Lower leg skin (tissue), 4 donors: ENCODE measurements at regions not wholly inside any gene's neighbourhood (a gene's known extent, or its start where the extent isn't known, plus 50 kb on each side); places are given as distances from the start of the nearest gene placed in this dataset.
"Not testable (repeated sequence)": the region's sequence is repeated elsewhere in the genome, so short reads cannot be mapped to it uniquely, and the experiment has no call there.

Experiments
- DNase-seq, 2 donors: peaks; one replicate each; pipeline ENCODE4 v3.0.0-alpha.2; 2019; ENCODE audit warnings: low spot score in 2 of 2
- H3K4me3 ChIP-seq: fragments of 200-600 bp; sonication (generic); 2 replicates; pipeline ENCODE4 v1.5.1; 2017; ENCODE audit warnings: mild to moderate bottlenecking, low read depth; ENCODE audit not compliant: poor library complexity, severe bottlenecking
- CTCF ChIP-seq, 3 donors: fragments of 450-650 bp; IDR thresholded peaks; one replicate each; pipeline ENCODE4 v1.5.1; 2016; ENCODE audit warnings: antibody characterized with exemption in 3 of 3, mild to moderate bottlenecking in 3 of 3, moderate library complexity in 2 of 3
- POLR2A ChIP-seq, 2 donors: fragments of 450-650 bp; IDR thresholded peaks; one replicate each; pipeline ENCODE4 v1.6.1; 2016 to 2017; ENCODE audit warnings: antibody characterized with exemption in 2 of 2, mild to moderate bottlenecking in 1 of 2, moderate library complexity in 1 of 2
- WGBS, 2 donors: methylation state at CpG; one replicate each; pipeline ENCODE4 v1.1.5; 2018; 5-methylcytosine and 5-hydroxymethylcytosine counted together
- intact Hi-C: fragments of 100-400 bp; cut with DNase I; formaldehyde crosslinking; loops from one replicate; pipeline ENCODE4 v1.15.0; 2023; ENCODE audit warnings: low total_unique reads

- intact Hi-C loops: no loop called here
- peak in 1 of 2 donors; percentile 21 for DNase-seq
- WGBS, 2 donors: 44 to 62% methylated on average over 7 of the region's 7 CpGs
These were observed 140.2 kb downstream of the CEP120 start for GRCh38 chr5:123283031-123283430.

GRCh38 chr5:123282444-123282843 lies 140.8 kb downstream of the CEP120 start:
- no peak for TF ChIP-seq POLR2A (IDR thresholded peaks at IDR 0.05)
- no peak for TF ChIP-seq CTCF (IDR thresholded peaks at IDR 0.05)
- H3K4me3 ChIP-seq: no peak overlapping the region
- WGBS, 2 donors: 72 to 73% methylated on average over 4 of the region's 4 CpGs
- intact Hi-C loops: no loop called here
- no peak for DNase-seq

More at GRCh38 chr5:123283031-123283430, 140.2 kb downstream of the CEP120 start:
- no peak for TF ChIP-seq POLR2A (IDR thresholded peaks at IDR 0.05)
- TF ChIP-seq CTCF (IDR thresholded peaks at IDR 0.05): no peak
- no peak overlapping the region for H3K4me3 ChIP-seq

- DNase-seq, intact Hi-C loops, H3K4me3 ChIP-seq: not testable (repeated sequence)
- WGBS, 2 donors: 93 to 94% methylated on average over 2 of the region's 2 CpGs
These were observed 142.3 kb downstream of the CEP120 start for GRCh38 chr5:123280854-123281253.

GRCh38 chr5:123279136-123279535 lies 144.1 kb downstream of the CEP120 start:
- no peak for TF ChIP-seq CTCF (IDR thresholded peaks at IDR 0.05)
- TF ChIP-seq POLR2A (IDR thresholded peaks at IDR 0.05): no peak
- WGBS, 2 donors: 59 to 65% methylated on average over 3 of the region's 3 CpGs
- intact Hi-C loops: no loop called here
- H3K4me3 ChIP-seq: no peak overlapping the region
- no peak for DNase-seq

- TF ChIP-seq POLR2A (IDR thresholded peaks at IDR 0.05) (no peak), CTCF (IDR thresholded peaks at IDR 0.05) (no peak)
- DNase-seq: peak in 1 of 2 donors; percentile 21
- H3K4me3 ChIP-seq: no peak overlapping the region
- intact Hi-C loops: no loop called here
- WGBS, 2 donors: 70 to 76% methylated on average over 5 of the region's 5 CpGs
These were observed 144.9 kb downstream of the CEP120 start for GRCh38 chr5:123278284-123278683.

- TF ChIP-seq CTCF (IDR thresholded peaks at IDR 0.05) (no peak), POLR2A (IDR thresholded peaks at IDR 0.05) (no peak)
- intact Hi-C loops: no loop called here
- no peak overlapping the region for H3K4me3 ChIP-seq
- 43 to 79% methylated on average over 3 of the region's 3 CpGs for WGBS, 2 donors
- DNase-seq: no peak
These were observed 149.2 kb downstream of the CEP120 start for GRCh38 chr5:123273984-123274383.
